GM06990 (cell line): ENCODE measurements at regions not wholly inside any gene's neighbourhood (a gene's known extent, or its start where the extent isn't known, plus 50 kb on each side); places are given as distances from the start of the nearest gene placed in this dataset.

Experiments used
- DNase-seq: peaks from one replicate; pipeline ENCODE4 v3.0.0-alpha.2; 2011; ENCODE audit not compliant: insufficient read length; ENCODE audit errors: extremely low read depth
- H3K27me3 ChIP-seq: replicated peaks from 2 replicates; pipeline ENCODE4 v1.6.0; 2011; ENCODE audit warnings: low read length; ENCODE audit not compliant: control insufficient read depth, insufficient read depth
- H3K36me3 ChIP-seq: 2 replicates; pipeline ENCODE4 v1.5.1; 2011; ENCODE audit warnings: low read length; ENCODE audit not compliant: control insufficient read depth, insufficient read depth
- H3K4me3 ChIP-seq: replicated peaks from 2 replicates; pipeline ENCODE4 v1.5.1; 2011; ENCODE audit warnings: low read depth, mild to moderate bottlenecking, control low read depth, low read length
- TF ChIP-seq, protein P1 (sequence below): IDR thresholded peaks from 2 replicates; pipeline ENCODE4 v1.5.1; 2011; ENCODE audit warnings: low read length, control low read depth, mild to moderate bottlenecking, inconsistent platforms; ENCODE audit not compliant: insufficient read depth, poor library complexity, severe bottlenecking

DNA sequence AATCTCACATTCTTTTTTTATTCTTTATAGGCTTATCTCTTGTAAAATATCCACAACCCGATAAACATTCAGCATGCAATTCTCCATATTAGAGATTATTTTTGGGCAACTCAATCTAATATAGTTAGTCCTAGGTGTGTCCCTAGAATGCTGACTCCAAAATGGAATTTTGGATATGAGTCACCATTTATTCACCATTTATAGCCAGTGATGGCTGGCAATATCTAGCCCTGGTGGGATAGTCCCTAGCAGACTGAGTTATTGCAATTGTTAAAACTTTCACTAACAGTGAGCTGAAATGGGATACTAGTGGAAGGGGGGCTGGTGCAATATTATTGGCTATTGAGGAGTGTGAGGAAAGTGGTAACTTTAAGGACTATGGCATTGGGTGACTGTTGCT, 401.6 kb downstream of the SLC4A3 start:
- H3K4me3 ChIP-seq: no peak overlapping the region
- H3K36me3 ChIP-seq: no peaks in the 10 kb centered on the region
- DNase-seq: no peak
- TF ChIP-seq, protein P1, sequence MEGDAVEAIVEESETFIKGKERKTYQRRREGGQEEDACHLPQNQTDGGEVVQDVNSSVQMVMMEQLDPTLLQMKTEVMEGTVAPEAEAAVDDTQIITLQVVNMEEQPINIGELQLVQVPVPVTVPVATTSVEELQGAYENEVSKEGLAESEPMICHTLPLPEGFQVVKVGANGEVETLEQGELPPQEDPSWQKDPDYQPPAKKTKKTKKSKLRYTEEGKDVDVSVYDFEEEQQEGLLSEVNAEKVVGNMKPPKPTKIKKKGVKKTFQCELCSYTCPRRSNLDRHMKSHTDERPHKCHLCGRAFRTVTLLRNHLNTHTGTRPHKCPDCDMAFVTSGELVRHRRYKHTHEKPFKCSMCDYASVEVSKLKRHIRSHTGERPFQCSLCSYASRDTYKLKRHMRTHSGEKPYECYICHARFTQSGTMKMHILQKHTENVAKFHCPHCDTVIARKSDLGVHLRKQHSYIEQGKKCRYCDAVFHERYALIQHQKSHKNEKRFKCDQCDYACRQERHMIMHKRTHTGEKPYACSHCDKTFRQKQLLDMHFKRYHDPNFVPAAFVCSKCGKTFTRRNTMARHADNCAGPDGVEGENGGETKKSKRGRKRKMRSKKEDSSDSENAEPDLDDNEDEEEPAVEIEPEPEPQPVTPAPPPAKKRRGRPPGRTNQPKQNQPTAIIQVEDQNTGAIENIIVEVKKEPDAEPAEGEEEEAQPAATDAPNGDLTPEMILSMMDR: no peak
- H3K27me3 ChIP-seq: no peaks in the 10 kb centered on the region

DNA sequence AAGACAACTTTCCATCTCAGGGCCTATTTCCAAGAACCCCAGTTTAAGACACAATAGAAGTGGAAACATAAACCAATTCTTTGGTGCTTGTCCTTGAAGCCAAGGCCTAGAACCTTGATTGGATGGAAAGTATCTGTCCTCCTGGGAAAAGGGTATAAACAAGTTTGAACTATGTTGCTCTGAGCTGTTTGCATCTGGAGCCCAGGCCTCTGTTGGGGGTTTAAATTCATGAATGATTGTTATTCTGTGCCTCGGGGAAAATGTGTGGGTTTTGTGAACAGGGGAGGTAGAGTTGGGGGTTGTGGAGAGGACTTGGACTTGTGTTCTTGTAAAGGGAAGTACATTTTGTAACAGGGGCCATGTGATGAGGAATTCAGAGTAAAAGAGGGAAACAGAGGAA, 406.1 kb downstream of the SLC4A3 start:
- no peak for DNase-seq
- no peaks in the 10 kb centered on the region for H3K27me3 ChIP-seq
- TF ChIP-seq, protein P1: no peak
- H3K36me3 ChIP-seq: no peaks in the 10 kb centered on the region
- no peak overlapping the region for H3K4me3 ChIP-seq

DNA sequence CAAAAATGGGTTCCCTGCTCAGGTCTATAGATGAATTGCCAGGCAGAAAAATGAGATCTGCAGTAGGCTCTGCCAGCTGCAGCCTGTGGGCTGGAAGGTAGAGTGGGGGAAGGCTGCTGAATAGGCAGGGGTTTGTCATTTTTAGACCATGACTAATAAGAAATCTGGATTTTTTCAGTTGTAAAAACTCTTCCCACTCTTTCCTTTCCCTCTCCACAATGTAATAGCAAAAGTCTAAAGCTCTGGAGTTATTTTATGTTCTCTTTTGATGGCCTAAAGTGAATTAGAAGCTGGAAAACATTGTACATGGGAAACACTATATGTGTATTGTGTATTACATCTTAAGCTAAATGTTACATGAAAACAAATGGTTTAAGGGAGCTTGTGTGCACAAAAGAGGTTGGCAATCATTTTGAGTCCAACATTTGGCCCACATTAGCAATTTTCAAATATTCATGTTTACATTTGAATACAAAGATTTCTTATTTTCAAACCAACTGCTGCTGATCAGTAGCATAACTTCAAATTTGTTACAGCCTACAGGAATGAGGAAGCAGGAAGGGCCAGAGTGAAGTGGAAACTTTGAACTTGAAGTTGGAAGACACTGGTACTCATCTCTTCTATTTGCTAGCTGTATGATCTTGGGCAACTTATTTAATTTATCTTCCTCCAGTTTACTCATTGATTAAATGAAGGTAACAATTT, 407.1 kb downstream of the SLC4A3 start:
- H3K4me3 ChIP-seq: no peak overlapping the region
- H3K27me3 ChIP-seq: no peaks in the 10 kb centered on the region
- no peaks in the 10 kb centered on the region for H3K36me3 ChIP-seq
- no peak for DNase-seq
- TF ChIP-seq, protein P1: no peak

DNA sequence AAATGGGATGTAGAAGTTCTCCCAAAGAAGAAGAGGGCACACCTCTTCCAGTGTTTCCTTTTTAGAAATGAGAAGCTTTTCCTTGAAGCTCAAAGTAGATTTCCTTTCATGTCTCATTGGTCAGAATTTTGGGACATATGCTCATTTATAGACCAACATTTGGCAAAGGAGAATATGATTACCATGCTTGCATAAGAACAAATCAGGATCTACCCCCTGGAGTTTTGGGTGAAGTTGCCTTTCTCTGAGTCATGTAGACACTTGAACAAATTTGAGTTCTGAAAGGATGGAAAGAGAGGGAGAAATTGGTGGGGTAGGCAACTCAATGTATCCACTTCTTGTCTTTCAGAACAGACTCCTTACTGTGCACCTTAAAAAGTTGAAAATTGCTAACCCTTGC, 409.0 kb downstream of the SLC4A3 start:
- H3K36me3 ChIP-seq: no peaks in the 10 kb centered on the region
- TF ChIP-seq, protein P1: no peak
- H3K4me3 ChIP-seq: no peak overlapping the region
- DNase-seq: no peak
- H3K27me3 ChIP-seq: no peaks in the 10 kb centered on the region

DNA sequence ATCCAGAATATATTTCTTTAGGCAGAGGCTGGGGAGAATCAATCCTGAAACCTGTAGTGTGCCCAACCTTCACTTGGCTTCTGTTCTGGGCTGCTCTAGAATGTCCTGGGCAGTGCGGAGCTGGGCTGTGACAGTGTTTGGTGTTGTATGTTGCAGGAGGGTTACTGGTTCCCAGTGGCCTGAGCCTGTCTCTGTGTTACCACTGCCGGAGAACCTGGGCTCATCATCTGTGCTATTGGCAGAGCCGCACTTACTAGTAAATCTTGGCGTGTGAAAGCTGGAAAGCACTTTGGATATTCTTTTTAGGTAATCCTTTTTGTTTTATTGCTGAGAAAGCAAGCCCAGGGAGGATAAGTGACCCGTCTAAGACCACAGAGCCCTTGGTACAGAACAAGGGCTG, 412.9 kb downstream of the SLC4A3 start:
- DNase-seq: no peak
- Histone ChIP-seq H3K4me3 (no peak overlapping the region), H3K36me3 (no peaks in the 10 kb centered on the region), H3K27me3 (no peaks in the 10 kb centered on the region)
- TF ChIP-seq, protein P1: no peak

DNA sequence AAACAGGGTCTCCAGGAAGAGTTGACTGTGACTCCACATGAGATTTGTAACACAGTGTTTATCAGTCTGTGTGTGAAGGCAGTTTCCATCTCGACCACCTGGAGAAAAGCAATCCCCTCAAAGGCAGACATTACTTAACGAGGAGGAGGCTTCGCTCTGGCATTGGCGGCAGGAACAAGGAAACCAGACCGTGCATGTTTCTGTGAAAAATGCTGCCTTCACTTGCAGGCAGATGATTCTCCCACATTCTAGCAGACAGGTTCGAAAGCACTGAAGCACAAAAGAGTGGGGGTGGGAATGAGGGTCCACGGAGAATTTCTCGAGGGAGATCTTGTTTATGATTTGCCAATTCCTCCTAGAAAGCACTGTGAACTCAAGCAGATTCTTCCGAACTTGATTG, 414.0 kb downstream of the SLC4A3 start:
- no peaks in the 10 kb centered on the region for H3K36me3 ChIP-seq
- no peak overlapping the region for H3K4me3 ChIP-seq
- DNase-seq: no peak
- TF ChIP-seq, protein P1: no peak
- no peaks in the 10 kb centered on the region for H3K27me3 ChIP-seq
